ENCODE measurements at regions not wholly inside any gene's neighbourhood (a gene's known extent, or its start where the extent isn't known, plus 50 kb on each side); places are given as distances from the start of the nearest gene placed in this dataset.

- DNase-seq (ENCODE audit: low spot score) = peak; percentile 73
Measured at GRCh38 chr11:116601814-116602636, 170.8 kb downstream of the BUD13 start.

GRCh38 chr11:116600930-116601329 is 171.9 kb downstream of the BUD13 start:
- peak; percentile 49 for DNase-seq (ENCODE audit: low spot score)

GRCh38 chr11:116598556-116598955 is 174.2 kb downstream of the BUD13 start:
- peak; percentile 69 for DNase-seq (ENCODE audit: low spot score)

- DNase-seq (ENCODE audit: low spot score) = peak; percentile 53
Measured at GRCh38 chr11:116598036-116598435, 174.8 kb downstream of the BUD13 start.

GRCh38 chr11:116596346-116597260 is 176.2 kb downstream of the BUD13 start:
- DNase-seq (ENCODE audit: low spot score) = peak; percentile 59

- DNase-seq (ENCODE audit: low spot score) = no peak
Measured at GRCh38 chr11:116595305-116595880, 177.4 kb downstream of the BUD13 start.

- DNase-seq (ENCODE audit: low spot score) = no peak
Measured at GRCh38 chr11:116590844-116591570, 181.8 kb downstream of the BUD13 start.

GRCh38 chr11:116589402-116589801 is 183.4 kb downstream of the BUD13 start:
- no peak for DNase-seq (ENCODE audit: low spot score)

GRCh38 chr11:116586392-116586791 is 186.4 kb downstream of the BUD13 start:
- DNase-seq (ENCODE audit: low spot score) = no peak

GRCh38 chr11:116582571-116582970 is 190.2 kb downstream of the BUD13 start:
- DNase-seq (ENCODE audit: low spot score) = no peak

- DNase-seq (ENCODE audit: low spot score) = no peak
Measured at GRCh38 chr11:116581349-116581748, 191.4 kb downstream of the BUD13 start.

GRCh38 chr11:116580799-116581198 is 192.0 kb downstream of the BUD13 start:
- no peak for DNase-seq (ENCODE audit: low spot score)

- DNase-seq (ENCODE audit: low spot score) = no peak
Measured at GRCh38 chr11:116579857-116580727, 192.7 kb downstream of the BUD13 start.

- no peak for DNase-seq (ENCODE audit: low spot score)
Measured at GRCh38 chr11:116579031-116579653, 193.6 kb downstream of the BUD13 start.

GRCh38 chr11:116577956-116578355 is 194.8 kb downstream of the BUD13 start:
- no peak for DNase-seq (ENCODE audit: low spot score)

GRCh38 chr11:116577273-116577672 is 195.5 kb downstream of the BUD13 start:
- no peak for DNase-seq (ENCODE audit: low spot score)

- no peak for DNase-seq (ENCODE audit: low spot score)
Measured at GRCh38 chr11:116576526-116576925, 196.3 kb downstream of the BUD13 start.

- no peak for DNase-seq (ENCODE audit: low spot score)
Measured at GRCh38 chr11:116567721-116568242, 205.0 kb downstream of the BUD13 start.

- DNase-seq (ENCODE audit: low spot score) = no peak
Measured at GRCh38 chr11:116563712-116564047, 209.1 kb downstream of the BUD13 start.
